SU-DHL-6 (cell line): ENCODE measurements at regions not wholly inside any gene's neighbourhood (a gene's known extent, or its start where the extent isn't known, plus 50 kb on each side); places are given as distances from the start of the nearest gene placed in this dataset.

ENCODE experiments used
- EZH2phosphoT487 ChIP-seq: fragments of 200-600 bp; sonication (generic), shearing (Covaris generic); conservative IDR thresholded peaks from 2 replicates; pipeline ENCODE4 v1.6.1; 2018; ENCODE audit warnings: mild to moderate bottlenecking, antibody characterized with exemption, low read length, moderate library complexity, mixed read lengths
- TF ChIP-seq, protein P1 (sequence below): fragments of 200-600 bp; sonication (generic); IDR thresholded peaks from one replicate; pipeline ENCODE4 v1.5.1; 2017; ENCODE audit warnings: antibody characterized with exemption, mild to moderate bottlenecking, low read length, moderate library complexity; ENCODE audit not compliant: insufficient read depth, poor library complexity, severe bottlenecking

DNA sequence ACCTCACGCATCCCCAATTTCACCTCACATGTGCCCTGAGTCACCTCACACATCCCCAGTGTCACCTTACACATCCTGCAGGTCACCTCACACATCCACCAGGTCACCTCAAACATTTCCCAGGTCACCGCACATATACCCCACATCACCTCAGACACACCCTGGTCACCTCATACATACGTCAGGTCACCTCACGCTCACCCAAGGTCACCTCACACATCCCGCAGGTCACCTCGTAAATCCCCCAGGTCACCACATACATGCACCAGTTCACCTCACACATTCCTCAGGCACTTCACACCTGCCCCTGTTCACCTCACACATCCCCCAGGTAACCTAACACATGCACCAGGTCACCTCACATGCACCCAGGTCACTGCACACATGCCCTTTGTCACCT lies 864.0 kb downstream of the TMEM121 start:
- TF ChIP-seq, protein P1, sequence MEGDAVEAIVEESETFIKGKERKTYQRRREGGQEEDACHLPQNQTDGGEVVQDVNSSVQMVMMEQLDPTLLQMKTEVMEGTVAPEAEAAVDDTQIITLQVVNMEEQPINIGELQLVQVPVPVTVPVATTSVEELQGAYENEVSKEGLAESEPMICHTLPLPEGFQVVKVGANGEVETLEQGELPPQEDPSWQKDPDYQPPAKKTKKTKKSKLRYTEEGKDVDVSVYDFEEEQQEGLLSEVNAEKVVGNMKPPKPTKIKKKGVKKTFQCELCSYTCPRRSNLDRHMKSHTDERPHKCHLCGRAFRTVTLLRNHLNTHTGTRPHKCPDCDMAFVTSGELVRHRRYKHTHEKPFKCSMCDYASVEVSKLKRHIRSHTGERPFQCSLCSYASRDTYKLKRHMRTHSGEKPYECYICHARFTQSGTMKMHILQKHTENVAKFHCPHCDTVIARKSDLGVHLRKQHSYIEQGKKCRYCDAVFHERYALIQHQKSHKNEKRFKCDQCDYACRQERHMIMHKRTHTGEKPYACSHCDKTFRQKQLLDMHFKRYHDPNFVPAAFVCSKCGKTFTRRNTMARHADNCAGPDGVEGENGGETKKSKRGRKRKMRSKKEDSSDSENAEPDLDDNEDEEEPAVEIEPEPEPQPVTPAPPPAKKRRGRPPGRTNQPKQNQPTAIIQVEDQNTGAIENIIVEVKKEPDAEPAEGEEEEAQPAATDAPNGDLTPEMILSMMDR = no peak
- TF ChIP-seq EZH2phosphoT487 = no peak
